ENCODE measurements at regions not wholly inside any gene's neighbourhood (a gene's known extent, or its start where the extent isn't known, plus 50 kb on each side); places are given as distances from the start of the nearest gene placed in this dataset.

GRCh38 chr9:107591781-107592180 lies 102.2 kb upstream of the KLF4 start:
- H3K36me3 ChIP-seq, result no peaks in the 10 kb centered on the region
- H3K4me3 ChIP-seq, result no peak overlapping the region
- H3K27ac ChIP-seq, result no peak overlapping the region
- H3K27me3 ChIP-seq, result no peaks in the 10 kb centered on the region
- peaks cover 0 to 24% (median 12%) of the 10 kb centered on the region in 9 donors for H3K4me1 ChIP-seq
- no peaks in the 10 kb centered on the region for H3K9me3 ChIP-seq
- DNase-seq (no peak), ATAC-seq (no peak)
- WGBS, 2 donors, result 64 to 84% methylated on average over 3 of the region's 3 CpGs
- TF ChIP-seq, protein P1, sequence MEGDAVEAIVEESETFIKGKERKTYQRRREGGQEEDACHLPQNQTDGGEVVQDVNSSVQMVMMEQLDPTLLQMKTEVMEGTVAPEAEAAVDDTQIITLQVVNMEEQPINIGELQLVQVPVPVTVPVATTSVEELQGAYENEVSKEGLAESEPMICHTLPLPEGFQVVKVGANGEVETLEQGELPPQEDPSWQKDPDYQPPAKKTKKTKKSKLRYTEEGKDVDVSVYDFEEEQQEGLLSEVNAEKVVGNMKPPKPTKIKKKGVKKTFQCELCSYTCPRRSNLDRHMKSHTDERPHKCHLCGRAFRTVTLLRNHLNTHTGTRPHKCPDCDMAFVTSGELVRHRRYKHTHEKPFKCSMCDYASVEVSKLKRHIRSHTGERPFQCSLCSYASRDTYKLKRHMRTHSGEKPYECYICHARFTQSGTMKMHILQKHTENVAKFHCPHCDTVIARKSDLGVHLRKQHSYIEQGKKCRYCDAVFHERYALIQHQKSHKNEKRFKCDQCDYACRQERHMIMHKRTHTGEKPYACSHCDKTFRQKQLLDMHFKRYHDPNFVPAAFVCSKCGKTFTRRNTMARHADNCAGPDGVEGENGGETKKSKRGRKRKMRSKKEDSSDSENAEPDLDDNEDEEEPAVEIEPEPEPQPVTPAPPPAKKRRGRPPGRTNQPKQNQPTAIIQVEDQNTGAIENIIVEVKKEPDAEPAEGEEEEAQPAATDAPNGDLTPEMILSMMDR (IDR thresholded peaks at IDR 0.05), result no peak
- intact Hi-C loops (cut with DNase I), result loop anchor here in 1 of 10 donors (10.0 kb wide), 1 partner anchor 63 kb away; no protein-coding TSS in a partner anchor

DNA sequence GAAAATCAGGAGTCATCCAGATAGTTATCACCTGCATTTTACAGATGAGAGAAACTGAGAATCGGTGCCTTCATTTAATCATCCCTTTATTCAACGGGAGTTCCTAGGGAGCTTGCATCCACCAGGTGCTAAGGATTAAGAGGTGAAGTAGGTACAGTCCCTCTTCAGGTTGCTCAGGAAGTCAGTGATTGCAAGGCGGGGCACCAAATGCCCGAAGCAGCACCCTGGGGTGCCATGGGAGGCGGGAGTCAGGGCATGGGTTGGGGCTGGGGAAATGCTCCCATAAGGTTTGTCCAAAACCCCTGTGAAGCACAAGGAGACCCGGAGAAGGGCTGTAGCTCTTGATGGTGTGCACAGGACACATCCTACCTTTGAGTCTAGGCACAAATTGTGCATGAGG lies 98.8 kb upstream of the KLF4 start:
- H3K4me1 ChIP-seq, result peaks cover 0 to 36% (median 12%) of the 10 kb centered on the region in 9 donors
- DNase-seq (no peak), ATAC-seq (no peak)
- H3K27me3 ChIP-seq, result no peaks in the 10 kb centered on the region
- intact Hi-C loops (cut with DNase I), result loop anchor here in 3 of 10 donors (5.0 to 10.0 kb wide), 3 partner anchors 49 to 556 kb away; partner anchors contain the start of gene KLF4 (in 2 of the 3)
- WGBS, 2 donors, result 94 to 95% methylated on average over 6 of the region's 6 CpGs
- H3K9me3 ChIP-seq, result no peaks in the 10 kb centered on the region
- peak overlapping the region in 1 of 10 donors; percentile 18 for H3K4me3 ChIP-seq
- peak overlapping the region in 9 of 10 donors; percentile 72 to 89 (median 81) for H3K27ac ChIP-seq
- TF ChIP-seq, protein P1 (IDR thresholded peaks at IDR 0.05), result no peak
- no peaks in the 10 kb centered on the region for H3K36me3 ChIP-seq

DNA sequence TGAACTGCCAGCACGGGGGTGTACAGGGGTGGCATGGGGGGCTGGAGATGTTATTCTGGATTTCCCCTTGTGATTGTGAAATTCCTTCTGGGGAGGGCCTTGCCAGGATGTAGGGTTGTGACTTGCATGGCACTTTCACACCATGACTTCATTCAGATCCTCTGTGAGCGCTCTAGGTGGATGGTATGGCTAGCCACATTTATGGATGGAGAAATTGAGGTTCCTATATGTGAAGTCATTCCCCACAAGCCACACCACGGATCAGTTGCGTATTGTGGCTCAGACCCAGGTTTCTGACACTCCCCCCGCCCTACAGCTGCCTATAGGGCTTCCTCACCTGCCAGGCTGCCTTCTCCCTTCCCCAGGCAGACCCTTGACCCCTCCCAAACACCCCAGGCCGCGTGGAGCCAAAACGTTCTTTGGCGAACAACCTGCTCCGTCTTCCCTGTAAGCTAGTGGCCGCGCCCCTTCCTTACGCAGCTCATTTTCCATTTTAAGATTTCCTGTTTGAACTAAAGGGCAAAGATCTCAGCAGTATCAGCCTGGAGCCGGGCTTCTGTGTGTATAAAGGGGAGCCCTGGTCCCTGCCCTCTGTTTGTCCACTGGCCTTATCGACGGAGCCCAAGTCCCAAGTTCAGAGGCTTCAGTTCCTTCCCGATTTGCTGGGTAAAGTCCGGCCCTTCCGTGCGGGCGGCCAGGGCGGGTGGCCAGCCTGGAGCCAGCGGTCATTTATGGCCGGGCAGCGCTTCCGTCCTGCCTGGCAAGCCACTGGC lies 97.8 kb upstream of the KLF4 start:
- peak; percentile 60 to 82 for DNase-seq
- peak; percentile 75 to 95 (median 92) for ATAC-seq
- Histone ChIP-seq H3K36me3 (no peaks in the 10 kb centered on the region), H3K27me3 (no peaks in the 10 kb centered on the region), H3K27ac (peak overlapping the region; percentile 72 to 89 (median 81)), H3K4me1 (peaks cover 0 to 36% (median 12%) of the 10 kb centered on the region in 9 donors), H3K4me3 (peak overlapping the region in 7 of 10 donors; percentile 18 to 43 (median 41)), H3K9me3 (no peaks in the 10 kb centered on the region)
- 47 to 66% methylated on average over 26 of the region's 26 CpGs for WGBS, 2 donors
- intact Hi-C loops (cut with DNase I), result loop anchor here in 3 of 10 donors (5.0 to 10.0 kb wide), 3 partner anchors 50 to 557 kb away; partner anchors contain the start of gene KLF4 (in 2 of the 3)
- TF ChIP-seq, protein P1 (IDR thresholded peaks at IDR 0.05), result no peak

DNA sequence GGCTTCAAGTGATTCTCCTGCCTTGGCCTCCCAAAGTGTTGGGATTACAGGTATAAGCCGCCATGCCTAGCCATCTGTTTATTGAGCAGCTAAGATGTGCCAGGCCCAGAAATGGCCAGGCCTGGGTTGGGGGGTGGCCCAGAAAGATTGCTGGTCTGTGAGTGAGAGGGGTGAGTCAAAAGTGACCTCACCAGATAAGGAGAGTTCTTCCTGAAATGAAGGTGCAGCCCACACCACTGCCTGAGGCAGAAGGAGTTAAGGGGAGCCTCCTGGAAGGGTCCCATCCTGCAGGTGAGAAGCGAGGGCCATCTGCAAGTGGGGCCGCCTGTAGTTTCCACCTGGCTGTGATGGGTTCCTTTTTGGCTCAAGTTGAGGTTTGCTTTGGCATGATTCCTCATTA lies 96.9 kb upstream of the KLF4 start:
- no peak for ATAC-seq
- intact Hi-C loops (cut with DNase I), result loop anchor here in 3 of 10 donors (5.0 to 10.0 kb wide), 3 partner anchors 51 to 558 kb away; partner anchors contain the start of gene KLF4 (in 2 of the 3)
- no peaks in the 10 kb centered on the region for H3K27me3 ChIP-seq
- TF ChIP-seq, protein P1 (IDR thresholded peaks at IDR 0.05), result no peak
- peak overlapping the region in 8 of 10 donors; percentile 72 to 89 (median 82) for H3K27ac ChIP-seq
- no peak overlapping the region for H3K4me3 ChIP-seq
- no peaks in the 10 kb centered on the region for H3K9me3 ChIP-seq
- H3K36me3 ChIP-seq, result no peaks in the 10 kb centered on the region
- peaks cover 0 to 36% (median 12%) of the 10 kb centered on the region in 9 donors for H3K4me1 ChIP-seq
- DNase-seq, result no peak
- WGBS, 2 donors, result 87 to 88% methylated on average over 3 of the region's 3 CpGs

Data from heart right ventricle (tissue), 16 donors.